Left renal pelvis (tissue), 4 donors: ENCODE measurements at regions not wholly inside any gene's neighbourhood (a gene's known extent, or its start where the extent isn't known, plus 50 kb on each side); places are given as distances from the start of the nearest gene placed in this dataset.
"Not testable (repeated sequence)": the region's sequence is repeated elsewhere in the genome, so short reads cannot be mapped to it uniquely, and the experiment has no call there.

Experiments
- DNase-seq, 4 donors: peaks; one replicate each; pipeline ENCODE4 v3.0.0-alpha.2; 2013; ENCODE audit warnings: low read depth in 4 of 4, low spot score in 3 of 4

DNA sequence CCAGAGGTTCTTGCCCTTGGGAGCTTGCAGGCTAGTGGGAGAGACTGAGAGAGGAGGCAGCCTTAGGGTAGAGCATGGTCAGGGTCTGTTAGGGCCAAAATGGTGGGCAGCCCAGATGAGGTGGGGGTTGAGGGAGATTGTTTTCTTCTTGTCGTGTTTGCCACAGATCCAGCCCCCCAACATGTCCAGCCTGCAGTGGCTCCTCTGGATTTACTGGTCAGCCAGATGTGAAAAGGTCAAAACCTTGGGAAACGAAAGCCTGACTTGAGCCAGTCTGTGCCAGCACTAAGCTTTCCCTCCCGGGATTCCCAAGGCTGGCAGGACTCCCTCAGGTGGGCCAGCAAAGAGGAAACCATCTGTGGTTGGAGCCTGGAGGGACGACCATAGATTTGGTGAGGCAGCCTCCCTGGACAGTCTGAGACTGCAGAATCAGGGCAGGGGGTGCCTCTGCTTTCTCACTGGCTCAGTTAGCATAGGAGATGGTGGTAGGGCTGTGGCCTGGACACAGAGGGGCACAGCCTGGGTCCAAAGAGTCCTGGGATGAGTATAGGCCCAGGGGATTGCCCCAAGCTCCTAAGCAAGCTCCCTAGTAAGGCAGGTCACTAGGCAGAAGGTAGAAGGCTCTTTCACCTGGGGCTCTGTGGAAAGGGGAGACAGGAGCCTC lies 51.2 kb upstream of the PRR23C start:
- DNase-seq = no peak

DNA sequence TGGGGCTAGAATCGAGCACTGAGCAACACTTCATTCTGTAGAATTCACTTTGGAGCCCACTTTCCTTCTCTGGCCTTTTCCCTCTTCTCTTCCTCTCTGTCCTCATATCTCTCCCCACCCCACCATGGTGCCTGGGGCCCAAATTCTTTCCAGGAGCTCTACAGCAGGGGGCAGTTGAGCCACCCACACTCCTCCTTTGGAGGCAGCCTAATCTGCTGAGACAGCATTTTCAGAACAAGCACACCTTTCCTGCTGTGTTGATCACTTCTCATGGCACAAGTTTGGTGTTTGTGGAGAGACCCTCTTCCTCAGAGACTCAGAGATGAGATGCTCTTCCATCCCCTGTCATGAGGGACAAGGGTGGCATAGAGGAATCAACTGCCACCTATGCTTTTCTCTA lies 52.0 kb upstream of the PRR23C start:
- DNase-seq = no peak

DNA sequence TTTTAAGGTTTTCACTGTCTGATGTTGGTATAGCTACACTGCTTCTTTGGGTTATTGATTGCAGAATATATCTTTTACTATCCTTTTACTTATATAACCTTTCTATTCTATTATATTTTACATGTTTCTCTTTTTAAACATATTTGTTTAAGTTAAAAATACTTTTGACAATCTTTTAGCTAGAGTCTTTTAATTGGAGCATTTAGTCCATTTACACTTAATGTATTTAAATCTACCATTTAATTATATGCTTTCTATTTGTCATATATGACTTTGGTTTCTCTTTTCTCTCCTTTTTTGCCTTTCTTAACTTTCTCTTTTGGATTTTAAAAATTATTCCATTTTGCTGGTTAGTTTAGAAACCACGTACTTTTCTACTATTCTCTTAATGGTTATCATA lies 53.7 kb upstream of the PRR23C start:
- DNase-seq = no peak

DNA sequence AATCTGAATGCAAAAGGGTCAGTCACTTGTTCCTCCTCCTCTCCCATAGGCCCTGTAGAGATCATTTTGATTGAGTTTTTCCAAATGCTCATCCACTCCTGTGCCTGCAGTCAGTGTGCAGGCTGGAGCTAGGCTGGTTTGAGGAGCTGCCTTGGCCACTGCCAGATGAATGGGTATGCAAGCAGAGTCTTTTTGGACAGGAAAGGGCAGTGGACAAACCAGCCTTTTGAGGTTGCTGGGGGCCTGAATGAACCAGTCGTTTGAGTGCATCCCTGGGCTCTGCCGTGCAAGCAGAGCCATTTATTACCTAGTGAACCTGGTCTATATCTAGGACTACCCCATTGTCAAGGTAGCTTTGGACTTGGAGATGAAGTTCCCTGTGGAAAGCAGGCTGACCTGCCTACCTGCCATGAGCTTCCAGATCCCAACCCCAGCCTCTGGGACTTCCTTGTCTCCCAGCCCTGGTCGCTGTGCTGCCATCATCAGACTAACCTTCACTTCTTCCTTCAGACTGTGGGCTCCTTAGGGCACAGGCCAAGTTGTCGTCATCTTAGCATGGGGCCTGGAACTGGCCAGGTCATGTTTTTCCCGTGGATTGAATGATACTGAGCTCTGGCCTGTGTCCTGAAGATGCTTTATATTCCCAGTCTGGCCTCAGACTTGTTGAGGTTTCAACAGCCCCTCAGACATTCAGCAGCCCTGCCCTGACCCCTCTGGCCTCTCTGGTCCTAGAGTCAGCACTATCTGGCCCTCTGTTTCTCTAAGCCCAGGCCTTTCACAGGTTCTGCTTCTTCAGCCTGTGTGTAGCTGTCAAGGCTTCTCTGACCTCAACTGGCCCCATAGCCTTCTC lies 55.5 kb upstream of the PRR23C start:
- DNase-seq = no peak

DNA sequence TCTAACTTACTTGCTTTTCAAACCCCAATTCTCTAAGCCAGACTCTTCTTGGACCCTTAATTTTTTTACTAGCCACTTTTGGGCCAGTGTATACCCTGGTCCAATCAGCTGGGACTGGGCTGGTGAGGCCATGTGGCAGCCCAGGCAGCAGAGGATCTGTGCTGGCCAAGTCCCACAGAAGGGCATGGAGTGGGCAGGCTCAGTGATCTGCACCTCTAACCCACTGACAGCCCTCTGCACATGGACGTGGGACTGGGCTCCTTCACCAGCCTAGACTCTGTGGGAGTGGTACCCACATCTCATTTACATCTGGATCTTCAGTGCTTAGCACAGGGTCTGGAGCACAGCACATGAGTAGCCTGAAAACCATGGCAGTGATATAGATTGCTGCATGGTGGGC lies 56.1 kb upstream of the PRR23C start:
- no peak for DNase-seq

DNA sequence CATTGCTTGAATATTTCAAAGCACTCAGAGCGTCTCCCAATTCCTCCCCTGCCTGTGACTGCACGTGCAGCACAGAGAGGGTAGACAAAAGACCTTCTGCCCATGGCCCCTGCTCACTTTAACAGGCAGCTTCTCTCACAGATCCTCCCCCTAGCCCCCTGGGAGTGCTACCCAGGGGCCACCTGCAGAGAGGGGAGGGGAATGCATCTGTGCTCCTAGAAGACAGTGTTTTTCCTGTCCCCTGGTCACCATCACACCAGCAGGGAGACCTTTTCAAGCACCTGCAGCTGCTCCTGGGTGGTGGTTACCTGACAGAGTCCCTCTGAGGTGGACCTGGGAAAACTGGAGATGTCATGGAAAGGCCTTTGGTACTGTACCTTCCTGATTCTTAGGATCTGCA lies 56.7 kb upstream of the PRR23C start:
- DNase-seq = no peak

DNA sequence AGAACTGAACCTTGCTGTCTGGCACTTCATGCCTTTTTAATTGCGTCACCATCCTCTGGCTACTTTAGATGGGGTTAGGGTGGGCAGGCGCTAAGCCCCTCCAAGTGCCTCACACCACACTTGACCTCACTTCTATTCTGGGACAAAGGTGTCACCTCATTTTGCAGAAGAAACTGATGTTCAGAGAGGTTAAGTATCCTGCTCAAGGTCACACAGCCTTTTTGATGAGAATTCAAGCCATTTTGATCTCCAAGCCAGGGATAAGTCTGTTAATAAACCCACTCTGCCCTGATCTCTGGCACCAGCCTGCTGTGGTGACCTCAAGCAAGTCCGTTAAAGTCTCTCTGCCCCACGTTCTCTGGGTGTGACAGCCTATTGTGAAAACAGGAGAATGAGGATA lies 58.8 kb upstream of the PRR23C start:
- no peak for DNase-seq

DNA sequence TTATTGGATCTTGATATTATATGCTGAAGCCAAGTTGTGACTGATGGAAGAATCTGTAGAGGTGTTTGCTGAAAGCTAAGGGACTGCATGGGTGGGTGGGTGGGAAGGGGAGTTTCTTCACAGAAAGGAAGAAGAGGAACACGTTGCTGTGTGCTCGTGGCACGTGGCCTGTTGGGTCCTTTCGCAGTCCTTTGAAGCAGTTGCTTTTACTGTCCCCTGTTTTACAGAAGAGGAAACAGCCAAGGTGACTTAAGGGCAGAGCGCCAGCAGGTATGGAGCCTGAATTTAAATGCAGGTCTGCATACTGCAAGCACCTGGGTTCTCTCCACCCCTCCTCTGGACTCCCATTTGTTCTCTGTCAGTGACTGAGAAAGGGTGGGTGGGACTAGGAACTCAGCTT lies 59.4 kb upstream of the PRR23C start:
- no peak for DNase-seq

DNA sequence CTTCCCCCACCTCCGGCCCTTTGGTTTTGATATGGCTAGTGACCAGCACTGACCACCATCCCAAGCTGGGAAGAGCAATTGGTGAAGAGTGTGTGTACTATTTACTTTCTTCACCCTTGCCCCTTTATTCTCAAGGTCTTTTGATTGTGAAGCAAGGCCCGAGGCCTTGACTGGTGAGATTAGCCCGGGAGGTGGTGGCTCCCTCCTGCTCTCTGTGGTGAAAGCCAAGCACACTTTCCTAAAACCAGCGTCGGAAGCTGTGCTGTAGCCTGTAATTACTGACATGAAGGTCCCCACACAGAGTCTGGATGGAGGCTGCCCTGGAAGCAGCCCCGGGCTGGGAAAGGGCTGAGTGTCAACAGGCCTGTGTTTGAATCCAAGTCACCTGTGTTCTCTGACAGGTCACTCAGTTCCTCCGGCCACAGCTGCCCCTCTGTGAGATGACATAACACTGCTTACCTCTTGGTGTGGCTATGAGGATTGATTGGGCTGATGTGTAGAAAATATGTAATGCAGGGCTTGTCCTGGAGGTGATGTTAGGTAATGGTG lies 60.5 kb upstream of the PRR23C start:
- DNase-seq = no peak

DNA sequence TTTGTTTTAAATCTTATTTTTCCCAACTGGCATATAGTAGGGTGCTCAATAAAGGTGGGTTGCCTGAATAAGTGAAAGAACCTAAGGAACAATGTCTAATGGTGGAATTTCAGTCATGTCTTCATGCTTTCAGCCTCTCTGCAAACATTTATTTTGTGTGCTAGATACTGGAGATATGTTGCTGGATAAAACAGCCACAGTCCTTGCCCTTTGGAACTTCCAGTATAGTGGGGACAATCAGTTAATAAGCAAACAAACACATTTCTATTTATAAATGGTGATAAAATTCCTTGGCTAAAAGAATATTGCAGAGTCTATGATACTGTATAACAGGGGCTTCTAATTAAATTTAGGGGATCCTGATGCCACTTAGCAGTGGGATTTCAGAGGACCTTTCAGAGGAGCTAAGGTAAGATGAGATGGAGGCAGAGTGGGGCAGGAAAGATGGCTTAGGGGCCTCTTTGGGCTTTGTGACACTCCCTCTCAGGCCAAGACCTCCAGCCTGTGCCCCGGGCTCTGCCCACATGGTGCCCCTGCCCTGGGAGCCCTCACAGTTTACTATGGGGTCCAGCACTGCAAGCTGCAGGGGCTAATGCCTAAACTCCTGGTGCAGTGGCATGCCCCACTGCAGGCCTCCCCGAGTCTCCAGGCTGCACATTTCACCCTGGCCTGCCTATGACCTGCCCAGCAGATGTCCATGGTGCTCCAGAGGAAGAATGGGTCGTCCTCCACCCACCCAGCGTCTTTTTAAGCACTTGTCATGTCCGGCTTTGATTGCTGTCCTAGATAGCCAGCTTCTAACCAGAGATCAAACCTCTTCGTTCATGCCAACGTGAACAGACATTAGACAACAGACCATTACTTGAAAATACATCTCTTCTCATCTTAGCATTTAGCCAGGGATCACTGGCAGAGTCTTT lies 61.6 kb upstream of the PRR23C start:
- DNase-seq = no peak

DNA sequence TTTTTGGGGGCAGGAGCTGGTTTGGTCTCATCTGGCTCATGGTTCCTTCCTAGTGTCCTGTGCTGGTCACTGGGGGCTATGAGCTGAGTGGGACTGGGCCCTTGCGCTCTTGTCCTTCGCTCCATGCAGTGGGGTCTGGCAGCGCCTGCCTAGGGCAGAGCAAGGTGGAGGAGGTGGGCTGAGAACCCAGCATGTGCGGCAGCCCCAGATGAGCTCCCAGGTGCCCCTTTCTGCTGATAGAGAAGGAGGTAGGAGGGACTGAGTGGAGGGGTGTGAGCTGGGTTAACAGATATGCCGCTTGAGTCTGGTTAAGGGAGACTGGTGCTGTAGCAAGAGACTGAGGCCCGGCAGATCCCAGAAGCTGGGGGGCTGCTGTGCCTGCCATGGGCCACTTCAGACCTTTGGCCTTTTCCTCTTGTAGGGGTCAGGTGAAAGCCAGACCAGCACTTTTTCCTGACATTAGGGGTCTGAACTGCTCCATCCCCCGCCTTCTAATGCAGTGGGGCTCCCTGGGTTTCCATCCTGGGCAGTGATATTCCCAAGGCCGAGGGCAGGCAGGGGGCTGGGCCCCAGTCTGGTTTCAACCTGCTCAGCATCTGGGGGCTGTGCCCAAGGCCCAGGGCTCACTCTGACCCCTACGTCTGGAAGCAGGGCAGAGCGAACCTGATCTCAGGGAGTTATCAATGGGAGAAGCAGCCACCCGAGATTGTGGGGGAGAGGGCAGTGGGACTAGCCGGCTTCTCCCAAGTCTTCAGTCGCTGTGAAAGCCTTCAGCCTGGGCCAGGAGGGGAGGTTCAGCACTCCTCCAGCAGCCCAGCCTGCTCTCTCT lies 62.9 kb upstream of the PRR23C start:
- no peak for DNase-seq

DNA sequence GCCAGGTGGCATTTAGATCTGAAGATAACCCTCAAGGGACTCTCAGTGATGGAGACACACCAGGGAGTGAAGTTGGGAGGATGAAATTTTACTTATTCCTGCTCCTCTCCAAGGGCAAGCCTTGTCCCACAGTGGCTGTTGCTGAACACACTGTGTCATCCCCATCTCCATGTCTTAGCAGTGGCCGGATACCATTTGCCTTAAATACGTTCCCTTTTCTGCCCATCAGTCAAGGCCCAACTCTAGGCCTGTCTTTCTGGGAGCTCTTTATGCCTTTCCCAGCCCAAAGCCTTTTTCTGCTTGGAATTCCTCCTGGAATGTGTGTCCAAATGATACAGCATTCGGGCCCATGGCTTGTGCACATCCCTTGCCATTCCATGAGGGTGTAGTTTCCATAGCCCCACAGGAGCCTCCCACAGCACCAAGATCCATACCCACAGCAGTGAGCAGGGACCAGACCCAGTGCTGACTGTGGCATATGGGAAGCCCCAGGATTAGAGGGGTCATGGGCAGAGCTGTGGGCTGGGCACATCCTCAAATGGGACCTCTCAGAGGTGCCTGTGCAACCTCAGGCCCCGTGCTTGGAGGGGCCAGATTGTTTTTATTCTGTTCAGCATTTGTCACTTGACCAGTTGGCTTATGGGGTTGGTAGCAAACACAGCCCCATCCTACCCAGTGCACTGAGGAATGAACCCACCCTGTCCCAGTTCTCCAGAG lies 63.7 kb upstream of the PRR23C start:
- no peak for DNase-seq

DNA sequence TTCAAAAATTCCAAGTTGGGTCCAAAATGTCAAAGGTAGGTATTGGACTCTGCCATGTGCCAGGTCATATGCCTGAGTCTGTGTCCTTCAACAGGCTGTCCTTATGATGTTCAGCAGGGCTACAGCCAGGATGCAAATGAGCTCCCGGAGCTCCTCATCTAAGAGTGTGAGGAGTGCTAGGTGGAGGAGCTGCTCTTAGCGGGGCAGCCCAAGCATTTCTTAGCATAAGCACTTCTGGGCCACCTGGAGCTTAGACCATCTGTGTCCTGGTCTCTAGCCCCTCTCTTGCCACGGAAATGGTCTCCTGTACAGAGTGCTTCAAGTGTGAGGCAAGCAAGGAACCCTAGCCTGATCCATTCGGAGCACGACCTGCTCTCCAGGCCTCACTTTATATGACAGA lies 64.6 kb upstream of the PRR23C start:
- no peak for DNase-seq

DNA sequence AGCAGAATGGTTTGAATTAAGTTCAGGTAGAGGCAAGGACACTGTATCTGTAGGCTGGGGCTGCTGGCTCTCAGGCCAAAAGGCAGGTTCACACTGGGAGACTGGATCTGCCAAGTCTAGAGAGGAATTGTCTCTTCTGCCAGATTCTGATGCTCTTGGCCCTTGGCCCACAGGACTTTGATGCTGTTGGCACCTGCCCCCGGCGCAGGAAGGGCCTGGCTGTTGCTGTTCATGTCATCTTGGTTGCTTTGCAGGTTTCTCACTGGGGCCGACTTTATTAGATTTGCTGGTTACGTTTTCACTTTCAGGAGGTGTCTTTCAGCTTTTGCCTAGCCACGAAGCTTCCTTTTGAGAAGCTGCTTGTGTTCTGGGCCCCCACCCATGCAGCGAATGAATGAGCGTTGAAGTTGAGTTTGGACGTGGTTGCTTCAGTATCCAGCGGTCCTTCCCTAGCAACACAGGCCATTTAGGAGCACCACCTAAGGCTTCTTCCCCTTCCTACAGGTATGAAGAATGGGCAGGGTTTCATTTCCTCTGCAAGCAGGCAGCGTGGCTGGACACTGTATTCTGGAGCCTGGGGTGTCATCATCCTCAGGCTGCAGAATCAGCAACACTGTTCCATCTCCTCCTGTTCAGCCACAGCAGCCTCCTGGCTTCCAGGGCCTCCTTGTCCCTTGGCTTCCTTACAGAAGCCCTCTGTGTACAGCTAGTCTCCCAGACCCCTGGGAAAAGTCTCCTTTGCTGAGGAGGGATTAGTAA lies 65.6 kb upstream of the PRR23C start:
- DNase-seq = no peak

DNA sequence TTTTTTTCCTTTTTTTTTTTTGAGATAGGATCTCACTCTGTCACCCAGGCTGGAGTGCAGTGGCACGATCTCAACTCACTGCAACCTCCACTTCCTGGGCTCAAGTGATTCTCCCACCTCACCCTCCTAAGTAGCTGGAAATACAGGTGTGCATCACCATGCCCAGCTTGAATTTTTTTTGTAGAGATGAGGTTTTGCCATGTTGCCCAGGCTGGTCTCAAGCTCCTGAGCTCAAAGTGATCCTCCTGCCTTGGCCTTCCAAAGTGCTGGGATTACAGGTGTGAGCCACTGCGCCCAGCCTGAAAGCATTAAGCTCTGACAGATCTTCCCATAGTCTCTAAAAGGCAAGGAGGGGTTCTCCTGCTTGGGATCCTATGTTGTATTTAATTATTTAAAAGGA lies 66.2 kb upstream of the PRR23C start:
- not testable (repeated sequence) for DNase-seq

DNA sequence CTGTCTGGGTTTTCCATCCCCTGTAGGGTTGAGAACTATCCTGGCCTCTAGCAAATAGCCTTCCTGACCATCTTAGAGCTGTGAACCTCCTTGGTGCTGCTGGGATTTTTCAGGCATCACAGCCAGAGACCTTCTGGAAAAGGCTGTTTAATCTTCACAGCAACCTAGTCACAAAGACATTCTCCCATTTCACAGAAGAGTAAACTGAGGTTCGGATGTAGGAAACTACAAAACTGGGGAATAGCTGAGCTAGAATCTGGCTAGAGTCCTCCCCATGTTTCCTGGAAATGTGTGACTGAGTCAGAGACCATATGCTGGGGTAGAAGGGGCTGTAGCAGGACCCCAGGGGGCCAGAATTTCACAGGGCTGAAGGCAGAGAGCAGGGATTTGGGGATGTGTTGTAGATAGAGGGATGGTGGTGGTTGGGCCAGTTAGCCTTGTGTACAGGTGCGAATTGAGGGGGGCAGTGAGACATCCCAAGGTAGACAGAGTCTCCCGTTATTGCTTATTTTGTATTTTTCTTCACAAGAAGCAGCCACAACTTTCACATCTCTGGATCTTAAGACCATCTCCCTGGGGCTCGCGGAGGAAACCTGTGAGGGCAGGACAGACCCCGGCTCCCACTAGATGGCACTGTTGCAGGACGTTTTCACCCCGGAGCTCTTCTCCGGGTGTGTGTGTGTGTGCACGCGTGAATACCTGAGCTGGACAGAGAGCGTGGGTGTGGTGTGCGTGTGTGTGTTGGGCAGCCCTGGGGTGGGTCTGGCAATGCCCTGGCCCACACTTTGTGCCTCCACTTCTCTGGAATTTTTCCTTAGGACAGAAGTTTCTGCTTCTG lies 66.9 kb upstream of the PRR23C start:
- DNase-seq = peak in 1 of 4 donors; percentile 45

DNA sequence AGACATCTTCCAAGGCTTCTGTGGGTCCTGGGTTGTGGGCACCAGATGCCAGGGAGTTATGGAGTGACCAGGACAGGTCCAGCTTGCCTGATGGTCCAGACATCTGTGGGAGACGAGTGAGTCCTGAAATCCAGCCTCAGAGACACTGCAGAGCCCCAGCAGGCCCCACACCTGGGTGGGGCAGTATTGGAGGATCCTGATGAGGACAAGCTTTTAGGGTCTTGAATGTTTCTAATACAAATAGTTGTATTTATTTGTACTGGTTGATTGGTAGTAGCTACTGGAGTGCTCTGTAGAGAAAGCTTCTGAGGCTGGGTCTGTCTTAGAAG lies 67.5 kb upstream of the PRR23C start:
- DNase-seq = no peak
